WTC11 (cell line): ENCODE measurements at regions not wholly inside any gene's neighbourhood (a gene's known extent, or its start where the extent isn't known, plus 50 kb on each side); places are given as distances from the start of the nearest gene placed in this dataset.

Source experiments
- ATAC-seq: fragments of 200-7000 bp; cut with Tn5 transposase; 2 replicates; pipeline ENCODE4 v1.10.0; 2021; ENCODE audit warnings: mild to moderate bottlenecking, moderate library complexity
- CTCF ChIA-PET: fragments of 300-600 bp; sonication (Branson Sonifier 250); formaldehyde crosslinking; loops from one replicate; lab custom pipeline; 2021; ENCODE audit warnings: antibody characterized with exemption; lab: Charles Lee
- POLR2A ChIA-PET: fragments of 350-600 bp; sonication (Branson Sonifier 250); formaldehyde crosslinking; loops from one replicate; lab custom pipeline; 2021; ENCODE audit warnings: antibody characterized with exemption; lab: Charles Lee
- DNase-seq: peaks from one replicate; pipeline ENCODE4 v3.0.0; 2021; ENCODE audit warnings: low spot score
- H3K27ac Mint-ChIP-seq: 2 replicates; pipeline ENCODE4 v1.8.0; 2021; ENCODE audit warnings: mixed read lengths
- H3K27me3 Mint-ChIP-seq: 2 replicates; pipeline ENCODE4 v1.8.0; 2021; ENCODE audit warnings: low read depth, mild to moderate bottlenecking, moderate library complexity, mixed read lengths
- H3K36me3 Mint-ChIP-seq: 2 replicates; pipeline ENCODE4 v1.8.0; 2021; ENCODE audit warnings: mixed read lengths
- H3K4me1 Mint-ChIP-seq: 2 replicates; pipeline ENCODE4 v1.8.0; 2022; ENCODE audit warnings: mixed read lengths
- H3K4me3 Mint-ChIP-seq: 2 replicates; pipeline ENCODE4 v1.8.0; 2021; ENCODE audit warnings: mild to moderate bottlenecking, moderate library complexity, mixed read lengths
- H3K9me3 Mint-ChIP-seq: 2 replicates; pipeline ENCODE4 v1.8.0; 2021; ENCODE audit warnings: mixed read lengths
- AFF4 ChIP-seq: sonication (generic); formaldehyde crosslinking; IDR thresholded peaks from 2 replicates; pipeline ENCODE4 v1.8.1; 2023; ENCODE audit warnings: mild to moderate bottlenecking, missing genetic modification reagents, borderline replicate concordance
- E2F4 ChIP-seq: sonication (generic); formaldehyde crosslinking; IDR thresholded peaks from 2 replicates; pipeline ENCODE4 v1.8.1; 2022; ENCODE audit warnings: low read depth, mild to moderate bottlenecking, moderate library complexity, missing genetic modification reagents, borderline replicate concordance
- GABPB1 ChIP-seq: sonication (generic); formaldehyde crosslinking; IDR thresholded peaks from 2 replicates; pipeline ENCODE4 v1.8.1; 2023; ENCODE audit warnings: mild to moderate bottlenecking, missing genetic modification reagents
- IRF1 ChIP-seq: sonication (generic); formaldehyde crosslinking; IDR thresholded peaks from 2 replicates; pipeline ENCODE4 v1.8.0; 2023; ENCODE audit warnings: missing genetic modification reagents
- JAZF1 ChIP-seq: fragments of 250-450 bp; sonication (Bioruptor Pico); IDR thresholded peaks from 2 replicates; pipeline ENCODE4 v1.9.0; 2021; ENCODE audit warnings: moderate library complexity, mild to moderate bottlenecking, inconsistent platforms
- NFE2L1 ChIP-seq: sonication (generic); formaldehyde crosslinking; IDR thresholded peaks from 2 replicates; pipeline ENCODE4 v1.8.1; 2023; ENCODE audit warnings: missing genetic modification reagents
- OVOL2 ChIP-seq: fragments of 250-450 bp; sonication (Bioruptor Pico); IDR thresholded peaks from 2 replicates; pipeline ENCODE4 v1.9.0; 2021; ENCODE audit warnings: mild to moderate bottlenecking, borderline replicate concordance
- SP1 ChIP-seq: sonication (generic); formaldehyde crosslinking; conservative IDR thresholded peaks from 2 replicates; pipeline ENCODE4 v1.8.1; 2022; ENCODE audit warnings: missing genetic modification reagents
- TCF7 ChIP-seq: sonication (generic); formaldehyde crosslinking; IDR thresholded peaks from 2 replicates; pipeline ENCODE4 v1.8.0; 2022; ENCODE audit warnings: mild to moderate bottlenecking, low read depth, missing genetic modification reagents, moderate library complexity
- TEAD1 ChIP-seq: sonication (generic); formaldehyde crosslinking; IDR thresholded peaks from 2 replicates; pipeline ENCODE4 v1.8.0; 2022; ENCODE audit warnings: mild to moderate bottlenecking, missing genetic modification reagents
- USF1 ChIP-seq: sonication (generic); formaldehyde crosslinking; IDR thresholded peaks from 2 replicates; pipeline ENCODE4 v1.8.0; 2022; ENCODE audit warnings: mild to moderate bottlenecking, missing genetic modification reagents
- USF2 ChIP-seq: sonication (generic); formaldehyde crosslinking; IDR thresholded peaks from 2 replicates; pipeline ENCODE4 v1.8.1; 2023; ENCODE audit warnings: mild to moderate bottlenecking, missing genetic modification reagents, moderate library complexity
- ZNF121 ChIP-seq: sonication (generic); formaldehyde crosslinking; IDR thresholded peaks from 2 replicates; pipeline ENCODE4 v1.8.0; 2023; ENCODE audit warnings: missing genetic modification reagents
- ZNF423 ChIP-seq: fragments of 250-450 bp; sonication (Bioruptor Pico); IDR thresholded peaks from 2 replicates; pipeline ENCODE4 v2.1.2; 2022; ENCODE audit warnings: mild to moderate bottlenecking, moderate library complexity
- ZNF671 ChIP-seq: fragments of 250-450 bp; sonication (Bioruptor Pico); IDR thresholded peaks from 2 replicates; pipeline ENCODE4 v1.8.0; 2021; ENCODE audit warnings: mild to moderate bottlenecking
- TF ChIP-seq, protein P1 (sequence below): sonication (generic); formaldehyde crosslinking; IDR thresholded peaks from 2 replicates; pipeline ENCODE4 v1.8.0; 2023; ENCODE audit warnings: mild to moderate bottlenecking, missing genetic modification reagents
- TF ChIP-seq, protein P2 (sequence below): fragments of 250-450 bp; sonication (Bioruptor Pico); IDR thresholded peaks from 2 replicates; pipeline ENCODE4 v1.9.0; 2021; ENCODE audit warnings: mild to moderate bottlenecking
- TF ChIP-seq, protein P3 (sequence below): sonication (generic); formaldehyde crosslinking; IDR thresholded peaks from 2 replicates; pipeline ENCODE4 v1.8.0; 2023; ENCODE audit warnings: missing genetic modification reagents, mild to moderate bottlenecking, borderline replicate concordance
- TF ChIP-seq, protein P4 (sequence below): fragments of 250-450 bp; sonication (Bioruptor Pico); IDR thresholded peaks from 2 replicates; pipeline ENCODE4 v1.9.0; 2021; ENCODE audit warnings: moderate library complexity, mild to moderate bottlenecking, inconsistent platforms, borderline replicate concordance
- TF ChIP-seq, protein P5 (sequence below): sonication (generic); formaldehyde crosslinking; conservative IDR thresholded peaks from 2 replicates; pipeline ENCODE4 v1.8.1; 2022; ENCODE audit warnings: mild to moderate bottlenecking, missing genetic modification reagents

DNA sequence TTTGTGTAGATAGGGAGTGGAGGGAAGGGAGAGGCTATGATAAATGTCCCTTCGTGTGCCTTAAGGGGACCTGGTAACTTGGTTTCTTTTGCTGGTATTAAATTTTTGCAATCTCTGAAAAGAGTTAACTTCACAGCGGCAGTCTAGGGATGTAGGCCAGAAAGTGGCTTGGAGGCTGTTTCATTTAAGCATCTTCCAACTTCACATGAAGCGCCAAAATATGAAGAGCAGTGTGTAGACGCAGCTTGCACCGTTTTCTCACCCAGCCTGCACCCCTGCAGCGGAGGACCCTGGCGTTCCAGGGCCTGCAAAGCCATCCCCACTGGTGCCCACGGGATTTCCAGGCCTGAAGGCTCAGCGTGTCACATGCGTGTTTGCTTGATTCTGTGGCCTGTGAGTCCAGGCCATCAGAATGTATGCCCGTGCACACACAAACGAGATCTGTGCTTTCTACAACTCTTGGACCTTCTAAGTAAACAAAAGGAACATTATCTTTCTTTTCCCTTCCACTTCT is 87.2 kb upstream of the EPB41L3 start:
- ATAC-seq (no peak), DNase-seq (no peak)
- H3K27me3 Mint-ChIP-seq: peaks cover 41% of the 10 kb centered on the region
- peaks cover 10% of the 10 kb centered on the region for H3K4me1 Mint-ChIP-seq
- ChIA-PET CTCF (no interaction called here), POLR2A (interaction anchor here (0.6 kb wide), 1 partner anchor 19 kb away, joined by 3 read pairs; no protein-coding TSS in a partner anchor)
- no peaks in the 10 kb centered on the region for H3K9me3 Mint-ChIP-seq
- no peaks in the 10 kb centered on the region for H3K36me3 Mint-ChIP-seq
- TF ChIP-seq USF2 (CRISPR knock-in tag) (no peak), E2F4 (CRISPR knock-in tag) (no peak), JAZF1 (CRISPR knock-in tag) (no peak), ZNF423 (CRISPR knock-in tag) (no peak), TCF7 (CRISPR knock-in tag) (no peak), NFE2L1 (CRISPR knock-in tag) (no peak), AFF4 (CRISPR knock-in tag) (no peak), OVOL2 (CRISPR knock-in tag) (no peak), IRF1 (CRISPR knock-in tag) (no peak), GABPB1 (CRISPR knock-in tag) (no peak), ZNF671 (CRISPR knock-in tag) (no peak), USF1 (no peak), TEAD1 (no peak), ZNF121 (CRISPR knock-in tag) (no peak), SP1 (CRISPR knock-in tag) (no peak)
- TF ChIP-seq, protein P1, sequence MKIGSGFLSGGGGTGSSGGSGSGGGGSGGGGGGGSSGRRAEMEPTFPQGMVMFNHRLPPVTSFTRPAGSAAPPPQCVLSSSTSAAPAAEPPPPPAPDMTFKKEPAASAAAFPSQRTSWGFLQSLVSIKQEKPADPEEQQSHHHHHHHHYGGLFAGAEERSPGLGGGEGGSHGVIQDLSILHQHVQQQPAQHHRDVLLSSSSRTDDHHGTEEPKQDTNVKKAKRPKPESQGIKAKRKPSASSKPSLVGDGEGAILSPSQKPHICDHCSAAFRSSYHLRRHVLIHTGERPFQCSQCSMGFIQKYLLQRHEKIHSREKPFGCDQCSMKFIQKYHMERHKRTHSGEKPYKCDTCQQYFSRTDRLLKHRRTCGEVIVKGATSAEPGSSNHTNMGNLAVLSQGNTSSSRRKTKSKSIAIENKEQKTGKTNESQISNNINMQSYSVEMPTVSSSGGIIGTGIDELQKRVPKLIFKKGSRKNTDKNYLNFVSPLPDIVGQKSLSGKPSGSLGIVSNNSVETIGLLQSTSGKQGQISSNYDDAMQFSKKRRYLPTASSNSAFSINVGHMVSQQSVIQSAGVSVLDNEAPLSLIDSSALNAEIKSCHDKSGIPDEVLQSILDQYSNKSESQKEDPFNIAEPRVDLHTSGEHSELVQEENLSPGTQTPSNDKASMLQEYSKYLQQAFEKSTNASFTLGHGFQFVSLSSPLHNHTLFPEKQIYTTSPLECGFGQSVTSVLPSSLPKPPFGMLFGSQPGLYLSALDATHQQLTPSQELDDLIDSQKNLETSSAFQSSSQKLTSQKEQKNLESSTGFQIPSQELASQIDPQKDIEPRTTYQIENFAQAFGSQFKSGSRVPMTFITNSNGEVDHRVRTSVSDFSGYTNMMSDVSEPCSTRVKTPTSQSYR (CRISPR knock-in tag): no peak
- TF ChIP-seq, protein P2, sequence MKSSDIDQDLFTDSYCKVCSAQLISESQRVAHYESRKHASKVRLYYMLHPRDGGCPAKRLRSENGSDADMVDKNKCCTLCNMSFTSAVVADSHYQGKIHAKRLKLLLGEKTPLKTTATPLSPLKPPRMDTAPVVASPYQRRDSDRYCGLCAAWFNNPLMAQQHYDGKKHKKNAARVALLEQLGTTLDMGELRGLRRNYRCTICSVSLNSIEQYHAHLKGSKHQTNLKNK (CRISPR knock-in tag): no peak
- TF ChIP-seq, protein P3, sequence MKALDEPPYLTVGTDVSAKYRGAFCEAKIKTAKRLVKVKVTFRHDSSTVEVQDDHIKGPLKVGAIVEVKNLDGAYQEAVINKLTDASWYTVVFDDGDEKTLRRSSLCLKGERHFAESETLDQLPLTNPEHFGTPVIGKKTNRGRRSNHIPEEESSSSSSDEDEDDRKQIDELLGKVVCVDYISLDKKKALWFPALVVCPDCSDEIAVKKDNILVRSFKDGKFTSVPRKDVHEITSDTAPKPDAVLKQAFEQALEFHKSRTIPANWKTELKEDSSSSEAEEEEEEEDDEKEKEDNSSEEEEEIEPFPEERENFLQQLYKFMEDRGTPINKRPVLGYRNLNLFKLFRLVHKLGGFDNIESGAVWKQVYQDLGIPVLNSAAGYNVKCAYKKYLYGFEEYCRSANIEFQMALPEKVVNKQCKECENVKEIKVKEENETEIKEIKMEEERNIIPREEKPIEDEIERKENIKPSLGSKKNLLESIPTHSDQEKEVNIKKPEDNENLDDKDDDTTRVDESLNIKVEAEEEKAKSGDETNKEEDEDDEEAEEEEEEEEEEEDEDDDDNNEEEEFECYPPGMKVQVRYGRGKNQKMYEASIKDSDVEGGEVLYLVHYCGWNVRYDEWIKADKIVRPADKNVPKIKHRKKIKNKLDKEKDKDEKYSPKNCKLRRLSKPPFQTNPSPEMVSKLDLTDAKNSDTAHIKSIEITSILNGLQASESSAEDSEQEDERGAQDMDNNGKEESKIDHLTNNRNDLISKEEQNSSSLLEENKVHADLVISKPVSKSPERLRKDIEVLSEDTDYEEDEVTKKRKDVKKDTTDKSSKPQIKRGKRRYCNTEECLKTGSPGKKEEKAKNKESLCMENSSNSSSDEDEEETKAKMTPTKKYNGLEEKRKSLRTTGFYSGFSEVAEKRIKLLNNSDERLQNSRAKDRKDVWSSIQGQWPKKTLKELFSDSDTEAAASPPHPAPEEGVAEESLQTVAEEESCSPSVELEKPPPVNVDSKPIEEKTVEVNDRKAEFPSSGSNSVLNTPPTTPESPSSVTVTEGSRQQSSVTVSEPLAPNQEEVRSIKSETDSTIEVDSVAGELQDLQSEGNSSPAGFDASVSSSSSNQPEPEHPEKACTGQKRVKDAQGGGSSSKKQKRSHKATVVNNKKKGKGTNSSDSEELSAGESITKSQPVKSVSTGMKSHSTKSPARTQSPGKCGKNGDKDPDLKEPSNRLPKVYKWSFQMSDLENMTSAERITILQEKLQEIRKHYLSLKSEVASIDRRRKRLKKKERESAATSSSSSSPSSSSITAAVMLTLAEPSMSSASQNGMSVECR (CRISPR knock-in tag): no peak
- TF ChIP-seq, protein P4, sequence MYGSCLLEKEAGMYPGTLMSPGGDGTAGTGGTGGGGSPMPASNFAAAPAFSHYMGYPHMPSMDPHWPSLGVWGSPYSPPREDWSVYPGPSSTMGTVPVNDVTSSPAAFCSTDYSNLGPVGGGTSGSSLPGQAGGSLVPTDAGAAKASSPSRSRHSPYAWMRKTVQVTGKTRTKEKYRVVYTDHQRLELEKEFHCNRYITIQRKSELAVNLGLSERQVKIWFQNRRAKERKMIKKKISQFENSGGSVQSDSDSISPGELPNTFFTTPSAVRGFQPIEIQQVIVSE (CRISPR knock-in tag): no peak
- TF ChIP-seq, protein P5, sequence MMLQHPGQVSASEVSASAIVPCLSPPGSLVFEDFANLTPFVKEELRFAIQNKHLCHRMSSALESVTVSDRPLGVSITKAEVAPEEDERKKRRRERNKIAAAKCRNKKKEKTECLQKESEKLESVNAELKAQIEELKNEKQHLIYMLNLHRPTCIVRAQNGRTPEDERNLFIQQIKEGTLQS (CRISPR knock-in tag): no peak
- H3K4me3 Mint-ChIP-seq: peak overlapping the region; percentile 29
- no peak overlapping the region for H3K27ac Mint-ChIP-seq
